ENCODE measurements at regions not wholly inside any gene's neighbourhood (a gene's known extent, or its start where the extent isn't known, plus 50 kb on each side); places are given as distances from the start of the nearest gene placed in this dataset.
"Not testable (repeated sequence)": the region's sequence is repeated elsewhere in the genome, so short reads cannot be mapped to it uniquely, and the experiment has no call there.

GRCh38 chr20:11677836-11678235 is 239.9 kb upstream of the BTBD3 start:
- DNase-seq (ENCODE audit: low spot score), result no peak

- no peak for DNase-seq (ENCODE audit: low spot score)
Measured at GRCh38 chr20:11682285-11682684, 235.4 kb upstream of the BTBD3 start.

DNA sequence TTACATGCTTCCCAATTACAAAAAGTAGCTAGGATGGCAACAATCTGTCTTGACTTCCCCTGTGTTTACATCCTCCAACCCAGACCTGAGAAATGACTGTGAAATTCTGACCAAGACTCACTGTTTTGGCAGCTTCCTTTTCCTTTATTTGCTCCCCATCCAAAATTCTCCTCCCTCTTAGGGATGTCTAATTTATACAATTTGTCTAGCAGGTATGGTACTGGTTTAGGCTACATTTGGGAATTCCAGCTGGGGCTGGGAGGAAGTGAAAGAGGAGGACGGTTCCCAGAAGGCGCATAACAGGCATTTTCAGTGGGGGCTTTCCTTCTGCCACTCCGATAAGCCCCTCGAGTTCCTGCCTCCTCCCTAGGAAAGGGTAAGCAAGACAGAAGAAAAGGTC is 231.5 kb upstream of the BTBD3 start:
- no peak for DNase-seq (ENCODE audit: low spot score)

DNA sequence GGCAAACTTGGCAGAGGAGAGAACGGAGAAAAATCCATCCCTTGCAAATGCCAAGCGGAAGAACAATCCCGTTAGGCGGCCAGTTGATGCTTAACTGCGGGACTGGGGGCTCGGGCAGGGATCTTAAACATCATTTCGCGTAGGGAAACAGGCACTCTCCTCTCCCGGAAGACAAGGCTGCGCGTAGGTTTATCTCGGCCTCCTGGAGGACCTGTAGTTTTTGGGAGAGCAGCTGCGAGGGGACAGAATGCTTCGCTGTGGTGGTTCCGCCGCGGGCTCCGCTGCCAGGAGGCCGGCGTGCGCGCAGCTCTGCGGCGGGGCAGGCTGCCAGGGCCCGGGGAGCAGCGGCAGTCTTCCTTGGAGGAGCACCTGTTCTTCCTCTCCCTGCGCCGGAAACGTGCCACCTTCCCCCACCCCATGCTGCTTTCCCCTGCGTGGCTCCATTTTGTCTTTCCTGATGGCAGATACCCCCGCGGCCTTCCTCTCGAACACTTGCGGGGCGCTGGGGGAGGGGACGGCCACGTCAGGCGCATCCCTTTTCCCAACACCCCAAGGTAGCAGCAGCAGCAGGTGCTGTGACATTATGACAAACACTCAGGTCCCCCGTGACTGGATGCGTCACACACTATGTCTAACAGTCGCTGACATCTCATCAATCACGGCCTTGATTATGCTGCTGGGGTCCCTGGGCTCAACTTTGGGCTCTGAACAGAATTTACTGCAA is 230.7 kb upstream of the BTBD3 start:
- DNase-seq (ENCODE audit: low spot score), result no peak

GRCh38 chr20:11687546-11688292 is 230.0 kb upstream of the BTBD3 start:
- no peak for DNase-seq (ENCODE audit: low spot score)

- DNase-seq (ENCODE audit: low spot score), result no peak
Measured at GRCh38 chr20:11689262-11689661, 228.4 kb upstream of the BTBD3 start.

GRCh38 chr20:11691766-11692165 is 225.9 kb upstream of the BTBD3 start:
- no peak for DNase-seq (ENCODE audit: low spot score)

GRCh38 chr20:11692567-11692966 is 225.1 kb upstream of the BTBD3 start:
- no peak for DNase-seq (ENCODE audit: low spot score)

- no peak for DNase-seq (ENCODE audit: low spot score)
Measured at GRCh38 chr20:11694467-11694866, 223.2 kb upstream of the BTBD3 start.

GRCh38 chr20:11697055-11697454 is 220.6 kb upstream of the BTBD3 start:
- no peak for DNase-seq (ENCODE audit: low spot score)

- no peak for DNase-seq (ENCODE audit: low spot score)
Measured at GRCh38 chr20:11697646-11698045, 220.0 kb upstream of the BTBD3 start.

DNA sequence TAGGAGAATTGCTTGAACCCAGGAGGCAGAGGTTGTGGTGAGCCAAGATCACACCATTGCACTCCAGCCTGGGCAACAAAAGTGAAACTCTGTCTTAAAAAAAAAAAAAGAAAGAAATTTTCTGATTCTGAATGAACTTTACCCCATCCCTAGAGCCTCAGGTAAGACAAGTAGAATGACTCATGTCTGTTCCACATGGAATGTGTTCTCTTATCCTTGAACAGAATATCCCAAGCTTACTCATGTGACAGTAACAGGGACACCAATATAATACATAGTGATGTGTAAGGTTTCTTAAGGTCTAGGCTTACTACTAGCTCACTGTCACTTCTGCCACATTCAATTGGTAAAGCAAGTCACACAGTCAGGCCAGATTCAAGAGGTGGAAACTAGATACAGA is 219.6 kb upstream of the BTBD3 start:
- DNase-seq (ENCODE audit: low spot score), result no peak

DNA sequence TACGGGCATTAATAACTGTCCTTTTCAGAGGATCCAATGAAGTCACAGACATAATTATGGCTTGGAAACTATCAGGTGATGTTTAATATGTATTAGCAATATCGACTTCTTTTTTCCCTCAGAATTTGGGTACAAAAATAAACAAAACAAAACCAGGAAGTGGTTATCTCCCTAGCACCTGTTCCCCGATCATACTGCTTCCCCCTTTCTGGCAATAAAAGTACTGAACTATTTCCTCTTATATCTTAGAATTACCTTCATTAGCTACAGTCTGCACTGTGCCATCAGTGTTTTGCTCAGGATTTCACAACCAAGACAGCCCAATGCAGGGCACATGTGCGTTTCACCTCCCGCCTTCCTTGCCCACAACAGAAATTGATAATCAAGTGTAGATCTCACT is 216.9 kb upstream of the BTBD3 start:
- no peak for DNase-seq (ENCODE audit: low spot score)

DNA sequence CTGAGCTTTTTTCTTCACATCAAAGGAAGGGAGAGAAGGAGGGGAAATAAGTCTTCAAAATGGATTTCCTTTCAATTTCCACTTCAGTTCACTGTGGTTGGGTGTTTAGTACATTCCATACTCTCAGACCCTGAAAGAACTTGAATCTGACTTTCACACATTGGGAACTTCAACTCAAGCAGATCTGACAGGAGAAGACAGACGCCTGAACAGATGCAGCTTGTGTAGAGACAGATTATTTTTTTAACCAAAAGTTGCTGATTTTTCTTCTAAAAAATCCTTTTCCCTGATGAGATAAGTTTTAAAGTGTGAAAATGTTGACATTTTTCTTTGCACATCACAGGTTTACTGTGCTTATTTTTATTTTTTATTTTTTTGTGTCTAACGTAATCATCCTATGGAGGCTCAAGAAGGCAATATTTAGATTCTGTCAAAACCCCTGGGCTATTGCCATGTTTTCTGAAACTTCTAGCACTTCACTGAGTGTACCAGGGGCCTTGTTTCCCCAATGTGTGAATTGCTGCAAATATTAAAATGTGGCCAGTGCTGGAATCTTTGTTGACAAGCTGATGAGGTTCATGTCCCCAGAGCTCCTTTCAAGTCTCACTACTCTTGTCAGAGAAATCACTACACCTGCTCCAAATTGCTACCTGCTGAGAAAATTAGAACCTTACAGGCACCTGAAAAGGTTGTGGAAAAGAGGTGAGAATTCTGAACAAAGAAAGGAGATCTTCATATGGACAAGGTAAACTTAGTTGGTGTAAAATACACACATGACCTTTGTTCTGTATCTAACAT is 214.8 kb upstream of the BTBD3 start:
- no peak for DNase-seq (ENCODE audit: low spot score)

- no peak for DNase-seq (ENCODE audit: low spot score)
Measured at GRCh38 chr20:11705512-11705911, 212.2 kb upstream of the BTBD3 start.

DNA sequence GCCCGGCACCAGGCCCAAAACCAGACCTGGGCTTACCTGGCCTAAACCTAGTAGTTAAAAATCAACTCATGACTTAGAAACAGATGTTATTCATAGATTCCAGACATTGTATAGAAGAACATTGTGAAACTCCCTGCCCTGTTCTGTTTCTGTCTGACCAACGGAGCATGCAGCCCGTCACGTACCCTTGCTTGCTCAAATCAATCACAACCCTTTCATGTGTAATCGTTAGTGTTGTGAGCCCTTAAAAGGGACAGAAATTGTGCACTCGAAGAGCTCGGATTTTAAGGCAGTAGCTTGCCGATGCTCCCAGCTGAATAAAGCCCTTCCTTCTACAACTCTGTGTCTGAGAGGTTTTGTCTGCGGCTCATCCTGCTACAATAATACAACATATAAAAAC is 209.5 kb upstream of the BTBD3 start:
- not testable (repeated sequence) for DNase-seq (ENCODE audit: low spot score)

- no peak for DNase-seq (ENCODE audit: low spot score)
Measured at GRCh38 chr20:11711214-11711613, 206.5 kb upstream of the BTBD3 start.

GRCh38 chr20:11712639-11713160 is 205.0 kb upstream of the BTBD3 start:
- DNase-seq (ENCODE audit: low spot score), result no peak

DNA sequence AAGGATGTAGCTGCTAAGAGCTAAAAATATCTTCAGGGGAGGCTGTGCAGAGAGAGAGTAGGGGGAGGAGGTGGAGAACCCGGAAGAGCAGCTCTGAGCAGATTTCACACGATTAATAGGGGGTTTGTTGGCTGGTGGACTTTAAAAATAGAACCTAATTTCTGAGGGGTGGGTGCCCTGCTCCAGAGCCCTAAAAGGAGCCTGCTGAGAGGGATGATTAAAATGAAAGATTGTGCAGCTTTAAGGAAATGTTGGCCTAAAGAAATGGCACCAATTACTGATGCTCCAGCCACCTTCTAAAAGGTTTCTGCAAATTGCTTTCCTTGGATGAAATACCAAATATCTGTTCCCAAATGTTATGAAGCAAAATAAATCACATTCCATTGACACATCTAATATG is 202.8 kb upstream of the BTBD3 start:
- DNase-seq (ENCODE audit: low spot score), result no peak

GRCh38 chr20:11716239-11716944 is 201.3 kb upstream of the BTBD3 start:
- DNase-seq (ENCODE audit: low spot score), result peak; percentile 51

DNA sequence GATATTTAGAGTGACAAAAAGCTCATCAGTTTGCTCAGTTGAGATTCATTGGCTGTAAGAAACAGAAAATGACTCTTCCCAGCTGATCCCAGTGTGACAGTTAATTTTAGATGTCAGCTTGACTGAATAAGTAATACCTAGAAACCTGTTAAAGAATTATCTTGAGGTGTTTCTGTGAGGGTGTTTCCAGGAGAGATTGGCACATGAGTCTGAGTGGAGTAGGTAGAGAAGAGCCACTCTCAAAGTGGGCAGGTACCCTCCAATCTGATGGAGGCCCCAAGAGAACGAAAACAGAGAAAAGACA is 200.8 kb upstream of the BTBD3 start:
- no peak for DNase-seq (ENCODE audit: low spot score)

DNA sequence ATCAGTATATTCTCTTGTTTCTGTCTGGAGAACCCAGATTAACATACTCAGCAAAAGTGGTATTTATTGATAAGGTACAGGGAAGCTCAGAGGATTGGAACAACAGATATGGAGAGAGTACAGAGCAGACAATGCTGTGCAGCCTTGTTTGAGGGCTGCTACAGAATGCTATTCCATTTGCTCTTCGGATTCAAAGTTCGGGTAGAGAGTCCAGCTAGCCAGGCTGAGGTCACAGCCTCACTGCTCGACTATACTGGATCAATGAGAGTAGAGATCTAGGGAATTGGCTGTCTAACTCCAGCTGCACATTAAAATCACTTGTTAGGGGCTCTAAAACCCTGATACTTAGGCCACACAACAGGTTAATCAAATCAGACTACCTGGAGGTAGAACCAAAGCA is 200.1 kb upstream of the BTBD3 start:
- DNase-seq (ENCODE audit: low spot score), result no peak

All from NAMALWA (cell line).